GM21447 (cell line): ENCODE measurements at regions not wholly inside any gene's neighbourhood (a gene's known extent, or its start where the extent isn't known, plus 50 kb on each side); places are given as distances from the start of the nearest gene placed in this dataset.

Experiments
- ATAC-seq: cut with Tn5 transposase; IDR thresholded peaks from one replicate; pipeline ENCODE4 v1.9.1; 2021; ENCODE audit not compliant: unreplicated experiment

DNA sequence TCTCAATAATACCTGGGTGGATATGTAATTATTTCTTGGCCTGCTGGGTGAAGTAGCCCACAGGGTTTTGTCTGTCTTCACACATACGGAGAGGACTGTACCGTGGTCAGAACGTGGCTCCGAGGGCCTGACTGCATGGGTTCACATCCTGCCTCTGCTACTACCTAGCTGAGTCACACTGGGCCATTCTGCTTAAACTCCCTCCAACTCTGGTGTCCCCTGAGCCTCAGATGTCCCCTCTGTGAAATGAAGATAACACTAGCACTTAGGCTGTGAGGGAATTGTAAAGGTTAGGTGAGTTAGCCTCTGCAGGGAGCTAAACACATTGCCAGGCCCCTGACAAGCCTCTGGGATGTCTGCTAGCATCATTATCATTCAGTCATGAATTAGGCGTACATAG lies 120.1 kb upstream of the NABP1 start:
- ATAC-seq = no peak

DNA sequence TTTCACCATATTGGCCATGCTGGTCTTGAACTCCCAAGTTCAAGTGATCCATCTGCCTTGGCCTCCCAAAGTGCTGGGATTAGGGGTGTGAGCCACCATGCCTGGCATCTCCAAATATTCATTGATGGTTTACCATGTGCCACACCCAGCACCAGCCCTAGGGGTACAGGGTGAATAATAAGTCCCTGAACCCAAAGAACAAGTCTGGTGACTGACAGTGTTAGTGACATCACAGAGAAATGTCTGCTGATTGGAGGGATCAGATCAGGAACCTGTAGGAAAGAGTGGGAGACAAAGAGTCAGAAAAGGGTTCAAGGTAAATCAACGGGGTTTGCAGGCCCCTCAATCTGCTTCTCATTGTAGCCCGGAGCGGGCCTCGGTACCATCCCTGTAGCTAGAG lies 118.4 kb upstream of the NABP1 start:
- ATAC-seq = no peak

DNA sequence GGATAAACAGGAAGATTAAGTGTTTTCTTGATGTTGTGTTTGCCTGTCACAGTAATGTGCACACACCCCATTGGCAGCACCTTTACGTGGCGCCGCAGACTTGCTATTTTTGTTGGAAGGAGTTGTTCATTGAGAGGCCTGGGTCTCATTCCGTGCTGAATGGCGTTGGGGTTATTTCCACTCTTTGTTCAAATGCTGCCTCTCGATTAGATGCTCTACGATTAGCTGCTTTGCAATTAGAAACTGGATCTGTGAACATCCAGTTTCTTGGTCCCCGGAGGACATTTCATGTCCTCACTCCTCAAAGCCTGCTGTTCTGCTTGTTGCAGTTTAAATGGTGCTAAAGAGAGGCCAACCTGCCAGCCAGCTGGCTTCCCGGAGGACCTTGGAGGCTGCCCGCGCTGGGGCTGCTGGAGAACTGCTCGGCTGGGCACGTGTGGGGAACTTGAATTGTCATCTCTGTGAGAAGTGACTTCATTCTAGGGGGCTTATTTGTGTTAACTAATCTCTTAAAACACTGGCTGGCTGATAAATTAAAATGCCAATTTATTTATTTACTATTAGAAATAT lies 117.4 kb upstream of the NABP1 start:
- ATAC-seq = no peak

DNA sequence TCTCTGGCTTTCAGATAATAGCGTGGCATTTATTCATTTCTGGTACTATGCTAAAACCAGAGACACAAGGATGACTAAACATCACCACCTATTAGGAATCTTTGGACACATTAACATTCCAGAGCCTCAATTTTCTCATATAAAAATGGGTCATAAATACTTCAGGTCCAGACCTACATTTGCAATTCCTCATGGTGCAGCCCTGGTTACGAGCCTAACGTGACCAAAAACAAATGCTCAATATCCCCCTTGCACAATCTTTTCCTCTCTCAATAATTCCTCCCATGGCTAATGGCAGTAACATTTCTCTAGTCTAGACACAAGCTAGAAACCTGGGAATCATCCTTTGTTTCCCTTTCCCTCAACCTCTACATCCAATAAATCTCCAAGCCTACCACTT lies 112.8 kb upstream of the NABP1 start:
- ATAC-seq = no peak

DNA sequence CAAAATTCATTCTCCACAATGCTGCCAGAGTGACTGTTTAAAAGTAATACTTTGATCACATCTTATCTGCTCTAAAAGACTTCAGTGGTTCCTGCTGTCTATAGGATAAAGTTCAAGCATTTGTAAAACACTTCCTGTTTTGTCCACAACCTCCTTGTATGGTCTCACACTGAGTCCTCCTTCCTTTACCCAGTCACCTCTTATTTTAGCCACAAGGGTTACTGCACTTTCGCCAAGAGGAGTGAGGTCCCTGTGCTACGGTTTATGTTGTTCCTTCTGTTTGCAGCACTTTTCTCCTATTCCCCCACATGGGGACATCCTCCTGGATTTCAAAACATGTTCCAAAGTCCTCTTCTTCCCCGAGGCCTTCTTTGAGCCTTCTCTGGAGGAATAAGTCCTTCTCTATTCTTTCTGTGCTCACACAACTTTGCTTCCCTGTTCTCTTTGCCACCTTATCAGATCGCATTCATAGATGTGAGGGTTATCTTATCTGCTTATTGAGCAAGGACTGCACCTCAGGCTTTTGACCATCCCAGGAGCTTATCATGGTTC lies 112.2 kb upstream of the NABP1 start:
- peak; percentile 80 for ATAC-seq

DNA sequence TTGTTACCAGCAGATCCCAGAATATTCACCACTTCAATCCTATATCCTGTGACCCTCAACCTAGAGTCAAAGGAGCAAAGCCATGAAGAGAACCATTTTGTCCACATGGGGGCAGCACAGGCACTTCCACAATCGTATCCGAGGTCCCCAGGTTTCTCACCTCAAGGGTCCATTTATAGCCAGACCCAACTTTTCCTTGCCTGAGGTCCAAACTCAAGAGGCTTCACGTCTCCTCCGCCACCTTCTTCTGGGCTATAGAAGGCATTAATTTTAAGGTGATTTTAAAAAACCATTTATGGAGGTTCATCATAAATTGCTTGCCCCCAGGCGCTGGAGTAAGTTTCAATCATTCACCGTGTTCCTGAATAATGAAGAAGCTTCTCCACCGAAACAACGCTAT lies 111.6 kb upstream of the NABP1 start:
- ATAC-seq = peak; percentile 66

DNA sequence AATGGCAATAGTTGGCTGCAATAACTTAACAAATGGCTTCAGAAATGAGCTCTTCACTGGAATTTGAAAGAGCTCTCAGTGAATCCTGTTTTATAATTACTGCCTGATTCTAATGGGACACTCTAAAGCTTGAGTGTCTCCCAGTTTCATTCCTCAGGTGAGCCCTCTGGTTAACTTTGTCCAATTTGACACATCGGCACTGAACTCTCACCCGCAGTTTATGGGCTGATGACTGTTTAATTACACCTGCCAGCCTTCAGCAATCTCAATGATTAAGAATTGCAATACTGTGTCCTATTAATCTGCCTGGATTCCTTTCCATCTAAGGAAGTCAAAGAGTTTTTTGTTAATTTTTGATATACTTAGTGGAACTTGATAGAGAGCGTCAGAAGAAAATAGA lies 110.7 kb upstream of the NABP1 start:
- no peak for ATAC-seq

DNA sequence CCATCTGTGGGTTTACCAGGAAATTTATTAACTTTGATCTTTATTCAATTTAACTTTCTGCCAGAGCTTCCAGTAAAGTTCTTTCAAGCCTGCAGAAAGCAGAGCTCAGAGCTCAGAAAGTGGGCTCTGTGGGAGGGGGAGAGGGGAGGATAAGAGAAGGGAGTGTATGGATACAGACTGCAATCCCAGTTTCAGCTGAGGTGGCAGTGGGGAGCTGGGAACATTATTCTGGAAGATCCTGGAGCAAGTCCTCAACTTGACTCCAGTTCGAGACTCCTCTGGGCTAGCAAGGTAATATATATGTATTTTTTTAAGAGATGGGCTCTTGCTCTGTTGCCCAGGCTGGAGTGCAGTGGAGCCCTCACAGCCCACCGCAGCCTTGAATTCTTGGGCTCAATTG lies 108.9 kb upstream of the NABP1 start:
- no peak for ATAC-seq

DNA sequence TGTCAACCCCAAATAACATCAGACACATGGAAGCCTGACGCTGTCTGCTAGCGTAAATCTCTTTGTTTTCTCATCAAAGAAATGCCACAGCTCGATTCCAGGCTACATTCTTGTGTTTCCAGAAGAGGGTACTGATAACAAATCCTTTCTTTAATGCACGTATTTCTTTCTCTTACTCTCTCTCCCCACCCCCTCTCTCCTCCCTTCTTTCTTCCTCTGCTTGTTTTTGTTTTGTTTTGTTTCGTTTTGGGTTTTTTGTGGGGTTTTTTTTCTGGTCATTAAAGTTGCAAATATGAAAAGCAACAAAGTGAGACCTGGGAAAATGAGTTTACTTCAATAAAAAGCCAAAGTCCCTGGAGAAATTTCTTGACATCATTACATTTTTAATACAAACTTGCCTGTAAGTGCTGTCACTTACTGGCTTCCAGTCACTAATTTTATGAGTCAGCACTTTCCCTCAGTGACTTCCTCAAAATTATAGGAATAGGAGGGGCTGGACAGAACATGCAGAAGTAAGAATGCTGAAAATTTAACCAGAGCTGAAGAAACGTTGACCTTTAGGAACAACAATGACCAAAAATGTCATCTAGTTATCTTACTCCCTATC lies 106.7 kb upstream of the NABP1 start:
- ATAC-seq = peak; percentile 50

DNA sequence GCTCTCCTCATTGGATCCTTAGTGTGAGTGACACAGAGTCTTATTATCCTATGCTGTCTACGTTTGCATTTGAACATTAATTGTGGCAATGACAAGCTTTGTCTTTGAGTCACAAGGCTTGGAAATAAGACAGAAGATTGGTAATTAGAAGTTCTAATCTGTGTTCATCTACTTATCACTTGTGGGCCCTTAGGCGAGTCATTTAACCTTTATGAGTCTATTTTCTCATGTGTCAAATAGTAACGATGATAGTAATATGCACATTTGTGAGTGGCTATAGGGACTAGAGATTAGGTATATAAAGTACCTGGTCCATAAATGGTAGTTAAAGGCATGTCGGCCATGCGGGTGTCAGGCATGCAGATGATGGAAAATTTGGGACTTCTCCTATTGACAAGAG lies 105.6 kb upstream of the NABP1 start:
- ATAC-seq = no peak

DNA sequence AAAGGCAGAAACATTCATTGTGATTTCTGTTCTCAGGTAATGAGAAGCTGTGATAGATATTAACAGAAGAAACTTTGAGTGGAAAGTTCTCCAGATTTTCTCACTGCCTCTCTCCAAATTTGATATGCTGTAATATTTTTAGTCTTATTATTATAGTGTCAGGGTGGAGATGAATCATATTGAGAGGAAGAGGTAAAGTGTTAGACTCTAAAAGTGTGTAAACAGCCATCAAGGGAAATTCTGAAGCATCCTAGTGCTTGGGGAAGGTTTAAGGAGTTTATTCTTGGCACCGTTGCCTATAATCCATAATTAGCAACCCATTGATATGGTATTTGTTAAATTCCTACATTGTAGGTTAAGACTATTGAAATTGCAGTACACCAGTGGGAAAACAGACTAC lies 104.7 kb upstream of the NABP1 start:
- ATAC-seq = no peak

DNA sequence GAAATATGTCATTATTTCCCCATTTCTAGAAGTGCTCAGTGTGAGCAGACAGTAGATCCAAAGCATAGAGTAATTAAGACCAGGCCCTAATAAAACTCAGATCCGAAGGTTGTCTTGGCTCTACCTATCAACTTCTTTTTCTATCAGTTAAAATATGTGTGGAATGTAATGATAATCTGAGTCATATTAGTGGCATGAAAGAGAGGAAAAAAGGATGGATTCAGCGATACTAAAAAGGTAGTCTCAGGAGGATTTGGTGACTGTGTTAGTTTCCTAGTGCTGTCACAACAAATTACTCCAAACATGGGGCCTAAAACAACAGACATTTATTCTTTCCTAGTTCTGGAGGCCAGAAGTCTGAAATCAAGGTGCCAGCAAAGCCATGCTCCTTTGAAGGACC lies 103.7 kb upstream of the NABP1 start:
- ATAC-seq = no peak

DNA sequence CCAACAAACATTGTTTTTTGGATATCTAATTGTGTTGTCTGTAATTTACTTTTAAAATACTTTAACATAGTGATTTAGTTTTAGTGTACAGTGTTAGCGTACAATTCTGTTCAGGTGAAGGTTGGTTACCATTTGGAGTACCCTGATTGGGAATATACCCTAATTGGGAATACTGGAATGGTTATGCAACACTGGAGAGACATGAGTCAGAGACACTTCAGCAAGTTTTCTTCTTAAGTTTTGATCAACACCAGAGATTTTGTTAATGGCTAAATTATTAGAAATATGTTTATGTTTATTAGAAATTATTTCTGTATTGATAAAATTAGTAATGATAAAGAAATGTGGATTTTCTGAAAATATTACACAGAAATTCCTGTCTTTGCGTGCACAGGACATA lies 100.3 kb upstream of the NABP1 start:
- no peak for ATAC-seq

DNA sequence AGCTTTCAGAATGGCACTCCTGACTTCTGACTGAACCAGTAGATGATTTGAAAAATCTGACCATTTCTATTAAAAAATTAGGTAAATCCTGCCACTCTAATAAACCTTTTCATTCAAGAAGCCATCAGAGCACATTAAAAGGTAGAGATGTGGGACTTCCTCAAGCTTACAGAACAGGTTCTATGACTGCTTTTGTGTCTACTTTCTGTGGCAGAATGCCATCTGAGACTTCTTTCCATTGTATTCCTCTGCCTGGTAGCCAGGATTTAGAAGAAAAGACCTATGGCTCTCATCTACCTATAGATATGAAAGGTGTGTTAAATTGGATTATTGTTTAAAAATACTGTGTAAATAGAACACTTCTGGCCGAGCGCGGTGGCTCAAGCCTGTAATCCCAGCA lies 99.9 kb upstream of the NABP1 start:
- ATAC-seq = no peak

DNA sequence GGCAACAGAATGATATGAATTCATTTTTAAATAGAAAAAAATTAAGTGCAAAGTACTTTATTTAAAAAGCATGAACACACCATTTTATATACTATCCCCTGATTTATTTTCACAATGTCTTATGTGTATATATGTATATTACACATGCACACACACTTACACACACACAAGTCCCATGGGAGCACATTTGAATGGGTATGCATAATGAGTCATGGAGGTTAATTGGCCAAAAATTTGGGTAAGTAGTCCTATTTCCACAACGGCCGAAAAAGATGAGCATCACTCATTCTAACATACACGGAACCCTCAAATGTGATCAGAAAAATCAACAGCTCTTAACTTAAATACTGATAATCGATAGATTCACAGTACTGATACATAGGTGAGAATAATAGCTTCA lies 97.4 kb upstream of the NABP1 start:
- ATAC-seq = no peak

DNA sequence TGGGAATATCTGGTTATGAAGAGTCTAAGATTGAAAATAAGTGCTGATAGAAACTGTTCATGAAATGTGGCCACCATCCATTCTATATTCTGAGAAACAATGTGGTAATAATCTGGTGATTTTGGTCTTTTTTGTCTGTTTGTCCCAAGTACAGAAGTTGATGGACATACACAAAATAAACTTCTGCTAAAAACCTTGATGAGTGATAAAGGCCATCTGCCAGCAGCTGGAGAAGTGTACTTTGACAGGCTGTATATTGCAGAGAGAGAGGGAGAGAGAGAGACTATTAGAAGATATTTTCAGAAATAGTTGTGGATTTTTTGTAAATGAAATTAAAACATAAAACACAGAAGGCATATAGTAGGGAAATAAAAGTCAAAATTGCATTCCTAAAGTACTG lies 96.9 kb upstream of the NABP1 start:
- no peak for ATAC-seq

DNA sequence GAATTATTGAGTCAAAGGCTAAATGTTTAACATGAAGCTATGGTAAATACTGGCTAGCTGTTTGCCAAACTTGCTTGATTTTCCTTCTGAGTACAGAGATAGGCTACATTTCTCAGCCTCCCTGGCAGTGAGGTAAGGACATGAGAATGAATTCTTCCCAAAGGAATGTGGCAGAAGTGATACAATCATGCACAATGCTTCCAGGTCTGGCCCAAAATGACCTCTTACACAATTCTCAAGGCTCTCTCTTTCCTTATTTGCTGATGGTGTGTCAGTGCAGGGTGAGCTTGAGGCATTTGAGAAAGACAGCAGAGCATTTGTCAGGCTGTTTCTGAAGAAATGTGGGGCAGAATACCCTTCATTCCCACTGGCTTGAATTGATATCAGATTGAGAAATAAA lies 95.6 kb upstream of the NABP1 start:
- no peak for ATAC-seq

DNA sequence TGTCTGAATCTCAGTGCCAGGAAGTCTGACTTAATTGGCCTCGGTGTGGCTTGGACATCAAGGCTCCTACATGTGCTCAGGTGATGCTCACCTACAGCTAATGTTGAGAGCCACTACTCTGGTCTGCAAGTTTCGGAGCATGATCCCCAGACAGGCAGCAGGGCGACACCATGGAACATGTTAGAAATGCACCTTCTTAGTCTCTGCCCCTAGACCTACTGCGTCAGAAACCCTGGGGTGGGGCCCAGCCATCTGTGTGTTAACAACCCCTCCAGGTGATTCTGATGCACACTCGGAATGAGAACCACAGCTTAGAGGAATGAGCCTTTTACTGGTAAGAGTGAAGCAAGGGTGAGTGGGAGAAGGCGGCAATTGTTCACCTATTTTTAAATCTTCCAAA lies 86.9 kb upstream of the NABP1 start:
- ATAC-seq = no peak

DNA sequence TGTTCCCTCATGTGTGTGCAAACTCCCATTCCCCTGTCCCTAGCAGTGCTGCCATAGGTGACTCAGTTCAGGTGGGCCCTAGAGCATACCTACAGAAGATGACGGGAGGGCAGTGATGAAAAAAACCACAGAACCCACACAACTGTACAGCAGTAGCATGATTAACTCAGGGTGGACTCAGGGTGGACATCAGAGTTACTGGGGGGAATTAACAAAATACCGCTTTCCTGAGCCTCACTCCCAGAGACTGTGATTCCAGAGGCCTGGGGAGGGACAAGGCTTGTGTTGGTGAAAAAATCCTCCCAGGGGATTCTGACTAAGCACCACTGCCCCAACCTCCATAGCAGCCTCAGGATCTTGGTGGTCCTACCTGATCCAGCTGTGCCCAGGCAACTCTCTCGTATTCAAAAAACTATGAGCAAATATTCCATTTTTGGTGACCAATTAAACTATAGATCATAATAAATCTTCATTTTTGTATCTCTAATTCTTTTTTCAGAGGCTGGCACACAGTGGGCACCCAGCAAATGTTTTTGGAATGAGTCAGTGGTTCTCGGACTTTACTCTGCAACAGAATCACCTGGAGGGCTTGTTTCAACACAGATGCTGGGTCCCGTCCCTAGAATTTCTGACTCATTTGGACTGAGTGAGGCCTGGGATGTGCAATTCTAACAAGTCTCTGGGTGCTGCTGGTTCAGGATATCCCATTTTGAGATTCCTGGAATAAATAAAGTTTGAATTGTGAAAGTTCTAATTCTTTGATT lies 84.1 kb upstream of the NABP1 start:
- ATAC-seq = no peak

DNA sequence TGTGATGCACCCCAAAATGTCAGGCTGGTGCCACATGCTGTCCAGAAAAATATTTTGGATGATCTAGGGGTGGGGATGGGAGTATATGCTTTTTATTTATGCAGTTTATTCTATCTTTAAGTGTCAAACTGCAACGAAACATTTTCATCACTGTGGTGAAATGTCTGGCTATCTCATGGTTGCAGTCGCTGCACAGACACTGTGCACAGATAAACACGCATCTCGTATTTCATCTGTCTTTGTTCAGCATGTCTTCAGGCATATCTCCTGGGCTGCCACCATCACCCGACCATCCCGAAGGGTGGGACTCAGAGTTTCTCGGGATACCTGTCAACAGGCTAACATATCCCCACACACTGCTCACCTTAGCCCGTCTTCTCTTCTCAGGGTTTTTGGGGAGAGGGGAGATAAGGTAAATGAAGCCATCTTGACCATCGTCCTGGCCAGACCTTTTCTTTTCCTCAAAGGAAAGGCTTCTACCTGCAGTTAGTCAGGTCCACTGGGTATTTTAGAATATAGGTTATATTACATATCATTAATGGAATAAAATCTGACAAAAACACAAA lies 80.7 kb upstream of the NABP1 start:
- ATAC-seq = no peak

DNA sequence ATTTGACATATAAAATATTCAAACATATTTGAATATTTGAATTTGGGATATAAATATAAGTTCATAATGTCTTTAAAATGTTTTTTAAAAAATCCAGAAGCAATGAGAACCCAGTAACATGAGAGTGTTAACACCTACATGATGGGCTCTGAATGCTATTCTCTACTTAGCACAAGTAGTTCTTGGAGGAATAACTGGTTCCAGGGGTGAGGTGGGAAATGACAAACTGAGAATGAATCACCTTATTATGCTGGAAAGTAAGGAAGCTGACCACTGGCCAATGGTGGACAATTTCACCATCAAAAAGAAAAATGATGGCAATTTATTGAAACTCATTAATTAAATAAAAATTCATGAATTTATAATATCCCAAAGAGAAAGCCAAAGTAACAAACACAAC lies 79.6 kb upstream of the NABP1 start:
- ATAC-seq = no peak

DNA sequence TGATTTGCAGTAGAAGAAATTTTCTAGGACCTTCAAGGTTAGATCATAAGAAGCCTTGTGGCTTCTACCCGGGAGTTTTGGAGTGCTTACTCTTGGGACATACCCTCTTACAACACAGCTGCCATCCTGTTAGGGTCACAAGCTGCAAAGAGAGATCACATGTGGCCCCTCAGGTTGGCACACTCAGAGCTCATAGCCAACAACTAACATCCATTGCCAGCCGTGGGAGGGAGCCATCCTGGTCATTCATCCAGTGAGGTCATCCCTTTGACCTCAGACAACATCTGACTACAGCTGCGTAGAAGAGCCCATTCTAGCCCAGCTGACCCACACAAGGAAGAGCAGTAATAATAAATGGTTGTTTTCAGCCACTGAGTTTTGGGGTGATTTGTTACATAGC lies 76.9 kb upstream of the NABP1 start:
- ATAC-seq = no peak
